Transverse colon (tissue), 4 donors: ENCODE measurements at regions not wholly inside any gene's neighbourhood (a gene's known extent, or its start where the extent isn't known, plus 50 kb on each side); places are given as distances from the start of the nearest gene placed in this dataset.

Experiments used
- DNase-seq: peaks from one replicate; pipeline ENCODE4 v3.0.0-alpha.2; 2019
- H3K27ac ChIP-seq, 4 donors: fragments of 200-600 bp; sonication (generic); 2 replicates each; pipeline ENCODE4 v1.5.1; 2016 to 2018; ENCODE audit warnings: inconsistent platforms in 4 of 4
- H3K27me3 ChIP-seq: fragments of 200-600 bp; sonication (generic); 2 replicates; pipeline ENCODE4 v1.5.1; 2017; ENCODE audit warnings: inconsistent platforms
- H3K36me3 ChIP-seq, 4 donors: fragments of 200-600 bp; sonication (generic); 2 replicates each; pipeline ENCODE4 v1.5.1; 2017 to 2019; ENCODE audit warnings: inconsistent platforms in 4 of 4
- H3K4me1 ChIP-seq, 4 donors: fragments of 200-600 bp; sonication (generic); 2 replicates each; pipeline ENCODE4 v1.5.1; 2017 to 2020; ENCODE audit warnings: inconsistent platforms in 4 of 4
- H3K4me3 ChIP-seq, 4 donors: fragments of 200-600 bp; sonication (generic); 1 replicate in 1 of 4; 2 replicates in 3 of 4; pipeline versions ENCODE4 v1.5.1 to v1.6.1; 2017 to 2019; ENCODE audit warnings: inconsistent platforms in 4 of 4
- H3K9me3 ChIP-seq, 2 donors: fragments of 200-600 bp; sonication (generic); 2 replicates each; pipeline ENCODE4 v1.5.1; 2017 to 2019; ENCODE audit warnings: inconsistent platforms in 2 of 2
- CTCF ChIP-seq, 5 experiments: fragments of 200-600 bp in 3 of 5; fragments of 450-650 bp in 2 of 5; sonication (generic) in 3 of 5; IDR thresholded peaks; 1 replicate in 2 of 5; 2 replicates in 3 of 5; pipeline ENCODE4 v1.5.1; 2016 to 2017; ENCODE audit warnings: antibody characterized with exemption in 5 of 5, inconsistent platforms in 3 of 5, mild to moderate bottlenecking in 2 of 5, moderate library complexity in 1 of 5
- EP300 ChIP-seq: sonication (generic); formaldehyde crosslinking; IDR thresholded peaks from one replicate; pipeline ENCODE4 v1.6.1; 2017; ENCODE audit warnings: antibody characterized with exemption, low read depth
- POLR2A ChIP-seq: fragments of 450-650 bp; IDR thresholded peaks from one replicate; pipeline ENCODE4 v1.6.1; 2016; ENCODE audit warnings: antibody characterized with exemption, mild to moderate bottlenecking, moderate library complexity
- POLR2AphosphoS5 ChIP-seq, 3 donors: sonication (generic); formaldehyde crosslinking; IDR thresholded peaks; one replicate each; pipeline ENCODE4 v1.6.1; 2016; ENCODE audit warnings: antibody characterized with exemption in 3 of 3
- WGBS, 2 donors: methylation state at CpG; one replicate each; pipeline ENCODE4 v1.1.5; 2018; ENCODE audit warnings: low coverage in 1 of 2; 5-methylcytosine and 5-hydroxymethylcytosine counted together
- in situ Hi-C, 4 donors: fragments of 200-750 bp; cut with MboI; loops; one replicate each; pipeline versions ENCODE4 v1.15.0 to v1.15.1; 2017; ENCODE audit warnings: low sequenced_read_pairs in 3 of 4, low pct_ligation_motif_present in 1 of 4, low pct_unique_long_range_greater_than_20kb in 1 of 4
- intact Hi-C: fragments of 100-400 bp; cut with DNase I; formaldehyde crosslinking; loops from one replicate; pipeline ENCODE4 v1.15.1; 2023; ENCODE audit warnings: low total_unique reads

DNA sequence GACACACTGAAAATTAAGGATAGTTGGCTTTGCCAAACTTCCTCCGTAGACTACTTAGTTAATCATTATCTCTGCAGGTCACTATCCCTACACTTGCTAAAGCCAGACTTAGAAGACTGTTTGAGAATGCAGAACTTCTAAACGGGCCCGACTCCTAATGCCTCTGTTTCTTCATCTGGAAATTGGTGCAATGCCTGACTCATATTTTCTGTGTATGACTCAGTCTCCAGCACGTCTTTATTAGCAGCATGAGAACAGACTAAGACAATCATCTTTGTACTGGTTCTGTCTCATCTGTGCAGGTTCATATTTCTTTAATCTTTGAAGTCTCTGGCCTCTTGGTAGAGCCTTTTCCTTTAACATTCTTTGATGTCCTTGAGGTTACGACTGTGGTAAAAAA is 411.9 kb upstream of the ACTRT1 start:
- no peak overlapping the region for H3K27ac ChIP-seq
- no peaks in the 10 kb centered on the region for H3K9me3 ChIP-seq
- no peaks in the 10 kb centered on the region for H3K36me3 ChIP-seq
- no peak for TF ChIP-seq POLR2AphosphoS5 (IDR thresholded peaks at IDR 0.05)
- no peak for TF ChIP-seq POLR2A
- TF ChIP-seq CTCF (IDR thresholded peaks at IDR 0.05), result no peak
- no peak for TF ChIP-seq EP300
- no peaks in the 10 kb centered on the region for H3K4me1 ChIP-seq
- no peaks in the 10 kb centered on the region for H3K27me3 ChIP-seq
- intact Hi-C loops, result no loop called here
- WGBS, 2 donors, result 47 to 65% methylated on average over 3 to 5 of the region's 5 CpGs
- H3K4me3 ChIP-seq, result no peak overlapping the region
- in situ Hi-C loops, result loop anchor here in 1 of 4 donors (25.0 kb wide), 1 partner anchor 523 kb away; no protein-coding TSS in a partner anchor
- no peak for DNase-seq

- WGBS, 2 donors, result 31% methylated on average over 6 of the region's 6 CpGs; no CpG with 5 or more reads in 1 of the 2 donors
These were observed 408.6 kb upstream of the ACTRT1 start for GRCh38 chrX:128460835-128461234.

DNA sequence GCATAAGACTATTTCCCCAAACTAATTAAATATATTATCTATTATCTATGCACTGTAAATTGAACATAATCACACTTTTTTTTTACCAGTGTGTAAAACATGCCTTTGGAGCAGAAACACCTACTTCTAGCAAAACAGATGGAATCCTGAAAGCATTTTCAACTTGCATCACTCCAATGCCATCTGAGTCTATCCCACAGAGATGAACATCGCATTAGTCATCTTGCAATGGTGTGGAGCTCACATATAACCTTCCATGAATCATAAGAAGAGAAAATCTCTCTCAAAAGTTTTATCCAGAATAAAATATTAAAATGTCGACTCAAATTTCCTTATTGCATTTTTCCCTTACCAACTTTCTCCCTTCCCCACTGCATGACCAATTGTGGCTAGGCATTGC is 406.7 kb upstream of the ACTRT1 start:
- no peaks in the 10 kb centered on the region for H3K4me1 ChIP-seq
- intact Hi-C loops, result no loop called here
- H3K4me3 ChIP-seq, result no peak overlapping the region
- WGBS, 2 donors, result 77 to 80% methylated on average over 1 to 2 of the region's 2 CpGs
- in situ Hi-C loops, result loop anchor here in 1 of 4 donors (25.0 kb wide), 1 partner anchor 528 kb away; no protein-coding TSS in a partner anchor
- H3K27me3 ChIP-seq, result no peaks in the 10 kb centered on the region
- no peak overlapping the region for H3K27ac ChIP-seq
- DNase-seq, result no peak
- H3K9me3 ChIP-seq, result no peaks in the 10 kb centered on the region
- H3K36me3 ChIP-seq, result no peaks in the 10 kb centered on the region
- TF ChIP-seq POLR2A (no peak), EP300 (no peak), CTCF (IDR thresholded peaks at IDR 0.05) (no peak), POLR2AphosphoS5 (IDR thresholded peaks at IDR 0.05) (no peak)

More at GRCh38 chrX:128460835-128461234, 408.6 kb upstream of the ACTRT1 start:
- peak in 2 of 5 experiments; percentile 14 to 17 for TF ChIP-seq CTCF (IDR thresholded peaks at IDR 0.05)
- TF ChIP-seq POLR2AphosphoS5 (IDR thresholded peaks at IDR 0.05), result no peak
- Histone ChIP-seq H3K27ac (no peak overlapping the region), H3K4me1 (no peaks in the 10 kb centered on the region), H3K4me3 (no peak overlapping the region), H3K9me3 (no peaks in the 10 kb centered on the region), H3K27me3 (no peaks in the 10 kb centered on the region), H3K36me3 (no peaks in the 10 kb centered on the region)
- DNase-seq, result no peak
- in situ Hi-C loops (loop anchor here in 1 of 4 donors (25.0 kb wide), 1 partner anchor 526 kb away; no protein-coding TSS in a partner anchor), intact Hi-C loops (no loop called here)

DNA sequence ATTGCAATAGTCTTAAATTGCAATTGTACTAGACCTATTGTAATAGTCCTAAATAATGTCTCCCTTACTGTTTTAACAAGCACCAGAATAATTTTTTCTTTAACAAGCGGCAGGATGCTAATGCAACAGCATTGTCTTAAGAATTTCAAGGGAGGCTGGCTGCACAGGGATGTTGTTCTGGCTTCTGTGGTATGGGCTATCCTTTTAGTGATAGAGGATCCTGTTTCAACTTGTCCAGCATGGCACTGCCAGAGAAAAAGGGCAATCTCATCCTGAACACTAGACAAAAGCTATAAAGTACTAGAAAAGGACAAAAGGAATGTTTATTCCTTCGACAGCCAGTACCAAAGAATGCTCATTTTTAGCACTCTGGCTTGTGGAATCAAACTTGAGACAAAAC is 405.5 kb upstream of the ACTRT1 start:
- H3K4me1 ChIP-seq, result no peaks in the 10 kb centered on the region
- H3K9me3 ChIP-seq, result no peaks in the 10 kb centered on the region
- DNase-seq, result no peak
- intact Hi-C loops (no loop called here), in situ Hi-C loops (loop anchor here in 1 of 4 donors (25.0 kb wide), 1 partner anchor 530 kb away; no protein-coding TSS in a partner anchor)
- TF ChIP-seq CTCF (IDR thresholded peaks at IDR 0.05) (no peak), POLR2A (no peak), POLR2AphosphoS5 (IDR thresholded peaks at IDR 0.05) (no peak), EP300 (no peak)
- H3K4me3 ChIP-seq, result no peak overlapping the region
- H3K27ac ChIP-seq, result no peak overlapping the region
- WGBS, 2 donors, result 68% methylated on average over 2 of the region's 2 CpGs; no CpG with 5 or more reads in 1 of the 2 donors
- no peaks in the 10 kb centered on the region for H3K27me3 ChIP-seq
- no peaks in the 10 kb centered on the region for H3K36me3 ChIP-seq
